Mammary epithelial cell (primary cell): ENCODE measurements at regions not wholly inside any gene's neighbourhood (a gene's known extent, or its start where the extent isn't known, plus 50 kb on each side); places are given as distances from the start of the nearest gene placed in this dataset.

ENCODE experiments used
- EZH2 ChIP-seq: IDR thresholded peaks from 2 replicates; pipeline ENCODE4 v1.6.1; 2012; ENCODE audit warnings: low read length, inconsistent platforms, borderline replicate concordance
- TF ChIP-seq, protein P1 (sequence below), 2 donors: IDR thresholded peaks in 1 of 2; conservative IDR thresholded peaks in 1 of 2; 2 replicates each; pipeline ENCODE4 v1.5.1; 2011 to 2012; ENCODE audit warnings: inconsistent platforms in 2 of 2, low read length in 2 of 2, mild to moderate bottlenecking in 2 of 2, control low read depth in 1 of 2, low read depth in 1 of 2; ENCODE audit not compliant: insufficient read depth in 1 of 2; ENCODE audit errors: extremely low read depth in 1 of 2

GRCh38 chr7:69190763-69191162 lies 407.5 kb upstream of the AUTS2 start:
- TF ChIP-seq, protein P1, sequence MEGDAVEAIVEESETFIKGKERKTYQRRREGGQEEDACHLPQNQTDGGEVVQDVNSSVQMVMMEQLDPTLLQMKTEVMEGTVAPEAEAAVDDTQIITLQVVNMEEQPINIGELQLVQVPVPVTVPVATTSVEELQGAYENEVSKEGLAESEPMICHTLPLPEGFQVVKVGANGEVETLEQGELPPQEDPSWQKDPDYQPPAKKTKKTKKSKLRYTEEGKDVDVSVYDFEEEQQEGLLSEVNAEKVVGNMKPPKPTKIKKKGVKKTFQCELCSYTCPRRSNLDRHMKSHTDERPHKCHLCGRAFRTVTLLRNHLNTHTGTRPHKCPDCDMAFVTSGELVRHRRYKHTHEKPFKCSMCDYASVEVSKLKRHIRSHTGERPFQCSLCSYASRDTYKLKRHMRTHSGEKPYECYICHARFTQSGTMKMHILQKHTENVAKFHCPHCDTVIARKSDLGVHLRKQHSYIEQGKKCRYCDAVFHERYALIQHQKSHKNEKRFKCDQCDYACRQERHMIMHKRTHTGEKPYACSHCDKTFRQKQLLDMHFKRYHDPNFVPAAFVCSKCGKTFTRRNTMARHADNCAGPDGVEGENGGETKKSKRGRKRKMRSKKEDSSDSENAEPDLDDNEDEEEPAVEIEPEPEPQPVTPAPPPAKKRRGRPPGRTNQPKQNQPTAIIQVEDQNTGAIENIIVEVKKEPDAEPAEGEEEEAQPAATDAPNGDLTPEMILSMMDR (conservative IDR thresholded peaks at IDR 0.05 in 1 of 2, IDR thresholded peaks at IDR 0.05 in 1 of 2; ENCODE audit: extremely low read depth in 1 of 2, insufficient read depth in 1 of 2, low read depth in 1 of 2, low read length in 2 of 2): no peak
- no peak for TF ChIP-seq EZH2
